Activated CD4-positive, alpha-beta memory T cell treated with anti-CD3 and anti-CD28 coated beads, Interleukin-2, amount 10 ng/mL, durations not matched to agents 7 days and 5 days (primary cell): ENCODE measurements at regions not wholly inside any gene's neighbourhood (a gene's known extent, or its start where the extent isn't known, plus 50 kb on each side); places are given as distances from the start of the nearest gene placed in this dataset.
"Not testable (repeated sequence)": the region's sequence is repeated elsewhere in the genome, so short reads cannot be mapped to it uniquely, and the experiment has no call there.

Source experiments
- CTCF ChIA-PET: fragments of 350-600 bp; sonication (Branson Sonifier 250); formaldehyde crosslinking; loops from one replicate; lab custom pipeline; 2021; ENCODE audit warnings: antibody characterized with exemption, inconsistent platforms; lab: Charles Lee
- POLR2A ChIA-PET: fragments of 350-600 bp; sonication (Branson Sonifier 250); formaldehyde crosslinking; loops from one replicate; lab custom pipeline; 2021; ENCODE audit warnings: antibody characterized with exemption; lab: Charles Lee
- DNase-seq: peaks from one replicate; pipeline ENCODE4 v3.0.0-alpha.2; 2020
- H3K27ac Mint-ChIP-seq: one replicate; pipeline ENCODE4 v1.8.0; 2021; ENCODE audit warnings: mild to moderate bottlenecking, mixed read lengths
- H3K27me3 Mint-ChIP-seq: one replicate; pipeline ENCODE4 v1.8.0; 2021; ENCODE audit warnings: mixed read lengths
- H3K36me3 Mint-ChIP-seq: one replicate; pipeline ENCODE4 v1.8.0; 2021; ENCODE audit warnings: low read depth, mixed read lengths
- H3K4me1 Mint-ChIP-seq: one replicate; pipeline ENCODE4 v1.8.0; 2021; ENCODE audit warnings: mixed read lengths
- H3K4me3 Mint-ChIP-seq: one replicate; pipeline ENCODE4 v1.8.0; 2021; ENCODE audit warnings: mild to moderate bottlenecking, mixed read lengths
- H3K9me3 Mint-ChIP-seq: one replicate; pipeline ENCODE4 v1.8.0; 2021; ENCODE audit warnings: mixed read lengths

GRCh38 chr13:61908906-61909615 is 493.4 kb upstream of the PCDH20 start:
- Mint-ChIP-seq H3K36me3 (no peaks in the 10 kb centered on the region), H3K27ac (no peak overlapping the region), H3K4me3 (no peak overlapping the region), H3K4me1 (no peaks in the 10 kb centered on the region), H3K9me3 (no peaks in the 10 kb centered on the region), H3K27me3 (no peaks in the 10 kb centered on the region)
- POLR2A ChIA-PET = no interaction called here
- no peak for DNase-seq
- CTCF ChIA-PET = no interaction called here

GRCh38 chr13:61905054-61905453 is 489.4 kb upstream of the PCDH20 start:
- no peak for DNase-seq
- ChIA-PET CTCF (no interaction called here), POLR2A (no interaction called here)
- Mint-ChIP-seq H3K36me3 (no peaks in the 10 kb centered on the region), H3K27ac (no peak overlapping the region), H3K4me3 (no peak overlapping the region), H3K4me1 (no peaks in the 10 kb centered on the region), H3K9me3 (no peaks in the 10 kb centered on the region), H3K27me3 (no peaks in the 10 kb centered on the region)

GRCh38 chr13:61901946-61902541 is 486.4 kb upstream of the PCDH20 start:
- no peaks in the 10 kb centered on the region for H3K27me3 Mint-ChIP-seq
- no peak overlapping the region for H3K4me3 Mint-ChIP-seq
- H3K36me3 Mint-ChIP-seq = no peaks in the 10 kb centered on the region
- H3K4me1 Mint-ChIP-seq = no peaks in the 10 kb centered on the region
- POLR2A ChIA-PET = no interaction called here
- H3K27ac Mint-ChIP-seq = no peak overlapping the region
- no peaks in the 10 kb centered on the region for H3K9me3 Mint-ChIP-seq
- no peak for DNase-seq
- CTCF ChIA-PET = interaction anchor here (0.6 kb wide), 1 partner anchor 39 kb away, joined by 3 read pairs; no protein-coding TSS in a partner anchor

GRCh38 chr13:61900033-61900432 is 484.4 kb upstream of the PCDH20 start:
- Mint-ChIP-seq H3K27ac (no peak overlapping the region), H3K27me3 (no peaks in the 10 kb centered on the region), H3K4me3 (no peak overlapping the region), H3K4me1 (no peaks in the 10 kb centered on the region), H3K9me3 (no peaks in the 10 kb centered on the region), H3K36me3 (no peaks in the 10 kb centered on the region)
- POLR2A ChIA-PET = no interaction called here
- no peak for DNase-seq
- CTCF ChIA-PET = no interaction called here

- Mint-ChIP-seq H3K9me3 (no peaks in the 10 kb centered on the region), H3K4me1 (no peaks in the 10 kb centered on the region), H3K4me3 (no peak overlapping the region), H3K27ac (no peak overlapping the region), H3K27me3 (no peaks in the 10 kb centered on the region), H3K36me3 (no peaks in the 10 kb centered on the region)
- DNase-seq = no peak
- CTCF ChIA-PET = no interaction called here
- POLR2A ChIA-PET = no interaction called here
Measured at GRCh38 chr13:61898207-61898606, 482.6 kb upstream of the PCDH20 start.

- ChIA-PET CTCF (no interaction called here), POLR2A (no interaction called here)
- Mint-ChIP-seq H3K9me3 (no peaks in the 10 kb centered on the region), H3K4me3 (no peak overlapping the region), H3K36me3 (no peaks in the 10 kb centered on the region), H3K27me3 (no peaks in the 10 kb centered on the region), H3K4me1 (no peaks in the 10 kb centered on the region), H3K27ac (no peak overlapping the region)
- DNase-seq = no peak
Measured at GRCh38 chr13:61891401-61891800, 475.8 kb upstream of the PCDH20 start.

GRCh38 chr13:61884830-61885229 is 469.2 kb upstream of the PCDH20 start:
- no peaks in the 10 kb centered on the region for H3K27me3 Mint-ChIP-seq
- ChIA-PET POLR2A (no interaction called here), CTCF (no interaction called here)
- DNase-seq = no peak
- H3K4me3 Mint-ChIP-seq = no peak overlapping the region
- no peaks in the 10 kb centered on the region for H3K36me3 Mint-ChIP-seq
- H3K4me1 Mint-ChIP-seq = no peaks in the 10 kb centered on the region
- H3K9me3 Mint-ChIP-seq = no peaks in the 10 kb centered on the region
- no peak overlapping the region for H3K27ac Mint-ChIP-seq

GRCh38 chr13:61880578-61881283 is 465.1 kb upstream of the PCDH20 start:
- DNase-seq = no peak
- ChIA-PET CTCF (no interaction called here), POLR2A (no interaction called here)
- H3K27ac Mint-ChIP-seq = no peak overlapping the region
- H3K4me3 Mint-ChIP-seq = no peak overlapping the region
- H3K9me3 Mint-ChIP-seq = peaks cover 12% of the 10 kb centered on the region
- H3K4me1 Mint-ChIP-seq = no peaks in the 10 kb centered on the region
- H3K27me3 Mint-ChIP-seq = no peaks in the 10 kb centered on the region
- H3K36me3 Mint-ChIP-seq = no peaks in the 10 kb centered on the region

GRCh38 chr13:61878565-61878964 is 462.9 kb upstream of the PCDH20 start:
- H3K9me3 Mint-ChIP-seq = peaks cover 18% of the 10 kb centered on the region
- H3K27ac Mint-ChIP-seq, H3K27me3 Mint-ChIP-seq, H3K4me3 Mint-ChIP-seq, H3K4me1 Mint-ChIP-seq, DNase-seq, CTCF ChIA-PET, H3K36me3 Mint-ChIP-seq, POLR2A ChIA-PET: not testable (repeated sequence)

GRCh38 chr13:61874970-61875579 is 459.4 kb upstream of the PCDH20 start:
- peaks cover 18% of the 10 kb centered on the region for H3K9me3 Mint-ChIP-seq
- DNase-seq = no peak
- no peak overlapping the region for H3K27ac Mint-ChIP-seq
- POLR2A ChIA-PET = no interaction called here
- no peaks in the 10 kb centered on the region for H3K27me3 Mint-ChIP-seq
- H3K36me3 Mint-ChIP-seq = no peaks in the 10 kb centered on the region
- H3K4me3 Mint-ChIP-seq = no peak overlapping the region
- H3K4me1 Mint-ChIP-seq = no peaks in the 10 kb centered on the region
- CTCF ChIA-PET = no interaction called here

GRCh38 chr13:61873717-61874116 is 458.1 kb upstream of the PCDH20 start:
- H3K27me3 Mint-ChIP-seq = no peaks in the 10 kb centered on the region
- H3K27ac Mint-ChIP-seq = no peak overlapping the region
- ChIA-PET POLR2A (no interaction called here), CTCF (no interaction called here)
- no peaks in the 10 kb centered on the region for H3K4me1 Mint-ChIP-seq
- H3K4me3 Mint-ChIP-seq = no peak overlapping the region
- H3K36me3 Mint-ChIP-seq = no peaks in the 10 kb centered on the region
- peaks cover 18% of the 10 kb centered on the region for H3K9me3 Mint-ChIP-seq
- DNase-seq = no peak

- ChIA-PET POLR2A (no interaction called here), CTCF (no interaction called here)
- no peak for DNase-seq
- Mint-ChIP-seq H3K27me3 (no peaks in the 10 kb centered on the region), H3K27ac (no peak overlapping the region), H3K4me3 (no peak overlapping the region), H3K36me3 (no peaks in the 10 kb centered on the region), H3K9me3 (peaks cover 3% of the 10 kb centered on the region), H3K4me1 (no peaks in the 10 kb centered on the region)
Measured at GRCh38 chr13:61857198-61857597, 441.5 kb upstream of the PCDH20 start.

GRCh38 chr13:61852116-61852619 is 436.5 kb upstream of the PCDH20 start:
- peaks cover 5% of the 10 kb centered on the region for H3K9me3 Mint-ChIP-seq
- POLR2A ChIA-PET = no interaction called here
- CTCF ChIA-PET = no interaction called here
- no peaks in the 10 kb centered on the region for H3K27me3 Mint-ChIP-seq
- H3K27ac Mint-ChIP-seq = no peak overlapping the region
- no peak for DNase-seq
- no peaks in the 10 kb centered on the region for H3K36me3 Mint-ChIP-seq
- H3K4me1 Mint-ChIP-seq = no peaks in the 10 kb centered on the region
- no peak overlapping the region for H3K4me3 Mint-ChIP-seq
